Astrocyte of the hippocampus (primary cell): ENCODE measurements at regions not wholly inside any gene's neighbourhood (a gene's known extent, or its start where the extent isn't known, plus 50 kb on each side); places are given as distances from the start of the nearest gene placed in this dataset.

Experiments
- DNase-seq: peaks from one replicate; pipeline ENCODE4 v3.0.0; 2011; ENCODE audit warnings: low read depth, low spot score

GRCh38 chr3:73955494-73956070, 330.8 kb upstream of the PDZRN3 start:
- DNase-seq = no peak

- DNase-seq = peak; percentile 92
Measured at GRCh38 chr3:73954506-73954905, 329.8 kb upstream of the PDZRN3 start.

- DNase-seq = no peak
Measured at GRCh38 chr3:73952781-73953180, 328.0 kb upstream of the PDZRN3 start.

GRCh38 chr3:73950865-73951558, 326.3 kb upstream of the PDZRN3 start:
- no peak for DNase-seq

GRCh38 chr3:73945541-73945940, 320.8 kb upstream of the PDZRN3 start:
- no peak for DNase-seq

- DNase-seq = no peak
Measured at GRCh38 chr3:73939985-73940384, 315.2 kb upstream of the PDZRN3 start.

GRCh38 chr3:73933585-73933984, 308.8 kb upstream of the PDZRN3 start:
- no peak for DNase-seq

GRCh38 chr3:73927203-73927570, 302.4 kb upstream of the PDZRN3 start:
- no peak for DNase-seq

- DNase-seq = no peak
Measured at GRCh38 chr3:73926360-73927202, 301.8 kb upstream of the PDZRN3 start.

GRCh38 chr3:73925011-73925410, 300.3 kb upstream of the PDZRN3 start:
- DNase-seq = no peak

- no peak for DNase-seq
Measured at GRCh38 chr3:73924048-73924447, 299.3 kb upstream of the PDZRN3 start.

GRCh38 chr3:73917643-73918042, 292.9 kb upstream of the PDZRN3 start:
- DNase-seq = no peak

- no peak for DNase-seq
Measured at GRCh38 chr3:73915886-73916285, 291.1 kb upstream of the PDZRN3 start.

GRCh38 chr3:73908218-73908617, 283.5 kb upstream of the PDZRN3 start:
- DNase-seq = no peak

GRCh38 chr3:73901686-73902085, 276.9 kb upstream of the PDZRN3 start:
- no peak for DNase-seq

GRCh38 chr3:73894474-73895213, 269.9 kb upstream of the PDZRN3 start:
- no peak for DNase-seq

GRCh38 chr3:73893089-73893488, 268.3 kb upstream of the PDZRN3 start:
- DNase-seq = no peak

GRCh38 chr3:73885862-73886261, 261.1 kb upstream of the PDZRN3 start:
- DNase-seq = no peak

- DNase-seq = no peak
Measured at GRCh38 chr3:73884361-73884760, 259.6 kb upstream of the PDZRN3 start.

- no peak for DNase-seq
Measured at GRCh38 chr3:73883497-73883896, 258.8 kb upstream of the PDZRN3 start.

- DNase-seq = no peak
Measured at GRCh38 chr3:73874606-73875369, 250.0 kb upstream of the PDZRN3 start.
